SKM-1 treated with dmso at 0.1 percent for 144 hours (cell line): ENCODE measurements at regions not wholly inside any gene's neighbourhood (a gene's known extent, or its start where the extent isn't known, plus 50 kb on each side); places are given as distances from the start of the nearest gene placed in this dataset.

Experiments
- DNase-seq: peaks from one replicate; lab custom pipeline; 2025; ENCODE audit not compliant: unreplicated experiment; lab: John Stamatoyannopoulos, UW

- DNase-seq: no peak
Measured at GRCh38 chr2:7900593-7900992, 781.3 kb upstream of the ID2 start.

- no peak for DNase-seq
Measured at GRCh38 chr2:7902251-7902765, 779.5 kb upstream of the ID2 start.

- no peak for DNase-seq
Measured at GRCh38 chr2:7904319-7904718, 777.5 kb upstream of the ID2 start.

- DNase-seq: no peak
Measured at GRCh38 chr2:7905756-7906155, 776.1 kb upstream of the ID2 start.

- no peak for DNase-seq
Measured at GRCh38 chr2:7906431-7906830, 775.4 kb upstream of the ID2 start.

GRCh38 chr2:7907041-7907440 lies 774.8 kb upstream of the ID2 start:
- no peak for DNase-seq

GRCh38 chr2:7910752-7911151 lies 771.1 kb upstream of the ID2 start:
- DNase-seq: no peak

GRCh38 chr2:7911196-7911595 lies 770.7 kb upstream of the ID2 start:
- no peak for DNase-seq

- DNase-seq: no peak
Measured at GRCh38 chr2:7913974-7914373, 767.9 kb upstream of the ID2 start.

- no peak for DNase-seq
Measured at GRCh38 chr2:7915302-7916091, 766.4 kb upstream of the ID2 start.

- no peak for DNase-seq
Measured at GRCh38 chr2:7916670-7917069, 765.2 kb upstream of the ID2 start.

GRCh38 chr2:7919510-7919909 lies 762.3 kb upstream of the ID2 start:
- no peak for DNase-seq

- no peak for DNase-seq
Measured at GRCh38 chr2:7924023-7924762, 757.7 kb upstream of the ID2 start.

GRCh38 chr2:7925506-7925905 lies 756.4 kb upstream of the ID2 start:
- DNase-seq: no peak

GRCh38 chr2:7927691-7928090 lies 754.2 kb upstream of the ID2 start:
- DNase-seq: no peak

- DNase-seq: no peak
Measured at GRCh38 chr2:7929281-7929680, 752.6 kb upstream of the ID2 start.

- no peak for DNase-seq
Measured at GRCh38 chr2:7930800-7931635, 750.8 kb upstream of the ID2 start.

- DNase-seq: no peak
Measured at GRCh38 chr2:7931808-7932207, 750.0 kb upstream of the ID2 start.

- DNase-seq: no peak
Measured at GRCh38 chr2:7933672-7934071, 748.2 kb upstream of the ID2 start.

- DNase-seq: no peak
Measured at GRCh38 chr2:7934476-7934875, 747.4 kb upstream of the ID2 start.

GRCh38 chr2:7937082-7937481 lies 744.8 kb upstream of the ID2 start:
- no peak for DNase-seq
